ENCODE measurements at regions not wholly inside any gene's neighbourhood (a gene's known extent, or its start where the extent isn't known, plus 50 kb on each side); places are given as distances from the start of the nearest gene placed in this dataset.
"Not testable (repeated sequence)": the region's sequence is repeated elsewhere in the genome, so short reads cannot be mapped to it uniquely, and the experiment has no call there.

DNA sequence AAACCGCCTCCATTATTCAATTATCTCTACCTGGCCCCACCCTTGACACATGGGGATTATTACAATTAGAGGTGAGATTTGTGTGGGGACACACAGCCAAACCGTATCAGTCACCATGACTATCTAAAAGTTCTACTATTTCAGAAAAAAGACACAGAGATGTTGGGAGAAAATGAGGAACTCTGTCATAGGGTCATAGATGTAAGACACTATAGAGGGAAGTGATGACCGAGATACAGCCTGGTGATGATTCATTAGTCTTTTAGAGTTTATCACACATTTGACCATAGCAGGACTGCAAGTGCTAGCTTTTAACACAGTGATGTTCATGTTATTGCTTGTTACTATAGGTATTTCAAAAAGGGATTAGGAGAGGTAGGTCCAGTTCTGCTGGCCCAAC, 357.0 kb upstream of the AADAT start:
- FAIRE-seq (no peak), DNase-seq (ENCODE audit: low read depth, low spot score) (no peak)
- no peaks in the 10 kb centered on the region for H3K79me2 ChIP-seq (ENCODE audit: control insufficient read depth, insufficient read depth, low read length)
- no peaks in the 10 kb centered on the region for H3K36me3 ChIP-seq (ENCODE audit: control insufficient read depth in 2 of 2, extremely low read depth in 1 of 2, insufficient read depth in 2 of 2, low read length in 2 of 2)
- no peak overlapping the region for H3K4me2 ChIP-seq (ENCODE audit: control insufficient read depth, extremely low read depth, insufficient read depth, low read depth, low read length)
- no peak overlapping the region for H2AFZ ChIP-seq (ENCODE audit: control insufficient read depth, low read length)
- no peak overlapping the region for H3K4me3 ChIP-seq (ENCODE audit: control insufficient read depth in 2 of 3, extremely low read depth in 1 of 3, insufficient read depth in 2 of 3, low read depth in 1 of 3, low read length in 3 of 3)
- dilution Hi-C loops (cut with MboI; ENCODE audit: extremely low pct_ligation_motif_present, low sequenced_read_pairs) = no loop called here
- no peak overlapping the region for H3K9ac ChIP-seq (ENCODE audit: control insufficient read depth, extremely low read depth, insufficient read depth, low read length)
- H3K27ac ChIP-seq (ENCODE audit: control insufficient read depth, insufficient read depth, low read length) = no peak overlapping the region
- no peaks in the 10 kb centered on the region for H3K9me3 ChIP-seq (ENCODE audit: control insufficient read depth, low read depth, low read length)
- H3K4me1 ChIP-seq (ENCODE audit: control insufficient read depth, extremely low read depth, insufficient read depth, low read length) = no peaks in the 10 kb centered on the region
- H4K20me1 ChIP-seq (ENCODE audit: control insufficient read depth, extremely low read depth, insufficient read depth, low read length) = no peaks in the 10 kb centered on the region
- H3K27me3 ChIP-seq (ENCODE audit: control insufficient read depth, extremely low read depth, insufficient read depth, low read length) = no peaks in the 10 kb centered on the region
- no peak for TF ChIP-seq EZH2 (IDR thresholded peaks at IDR 0.05; ENCODE audit: low read length)
- TF ChIP-seq, protein P1, sequence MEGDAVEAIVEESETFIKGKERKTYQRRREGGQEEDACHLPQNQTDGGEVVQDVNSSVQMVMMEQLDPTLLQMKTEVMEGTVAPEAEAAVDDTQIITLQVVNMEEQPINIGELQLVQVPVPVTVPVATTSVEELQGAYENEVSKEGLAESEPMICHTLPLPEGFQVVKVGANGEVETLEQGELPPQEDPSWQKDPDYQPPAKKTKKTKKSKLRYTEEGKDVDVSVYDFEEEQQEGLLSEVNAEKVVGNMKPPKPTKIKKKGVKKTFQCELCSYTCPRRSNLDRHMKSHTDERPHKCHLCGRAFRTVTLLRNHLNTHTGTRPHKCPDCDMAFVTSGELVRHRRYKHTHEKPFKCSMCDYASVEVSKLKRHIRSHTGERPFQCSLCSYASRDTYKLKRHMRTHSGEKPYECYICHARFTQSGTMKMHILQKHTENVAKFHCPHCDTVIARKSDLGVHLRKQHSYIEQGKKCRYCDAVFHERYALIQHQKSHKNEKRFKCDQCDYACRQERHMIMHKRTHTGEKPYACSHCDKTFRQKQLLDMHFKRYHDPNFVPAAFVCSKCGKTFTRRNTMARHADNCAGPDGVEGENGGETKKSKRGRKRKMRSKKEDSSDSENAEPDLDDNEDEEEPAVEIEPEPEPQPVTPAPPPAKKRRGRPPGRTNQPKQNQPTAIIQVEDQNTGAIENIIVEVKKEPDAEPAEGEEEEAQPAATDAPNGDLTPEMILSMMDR (optimal IDR thresholded peaks at IDR 0.05 in 1 of 3, IDR thresholded peaks at IDR 0.05 in 1 of 3, conservative IDR thresholded peaks at IDR 0.05 in 1 of 3; ENCODE audit: extremely low read depth in 1 of 3, insufficient read depth in 2 of 3, low read length in 3 of 3) = no peak
- no peaks in the 10 kb centered on the region for H3K9me1 ChIP-seq (ENCODE audit: control insufficient read depth, extremely low read depth, insufficient read depth, low read length)

DNA sequence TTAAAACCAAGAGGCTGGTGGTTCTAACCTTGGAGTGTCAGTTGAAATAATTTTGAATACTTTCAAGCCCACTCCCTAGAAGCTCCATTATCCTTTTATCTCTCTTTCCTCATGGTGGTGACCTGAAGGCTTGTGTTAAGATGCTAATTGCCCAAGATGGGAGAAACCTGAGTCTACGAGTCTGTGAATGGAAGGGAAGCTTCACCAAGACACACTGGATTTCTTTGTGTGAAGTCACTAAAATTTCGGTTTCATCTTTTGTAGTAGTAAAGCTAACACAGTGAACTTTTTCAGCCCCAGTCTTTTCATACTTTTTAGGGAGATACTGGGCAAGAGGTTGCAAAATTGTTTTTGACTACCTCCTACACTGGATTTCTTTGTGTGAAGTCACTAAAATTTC, 351.4 kb upstream of the AADAT start:
- FAIRE-seq; H3K36me3 ChIP-seq (ENCODE audit: control insufficient read depth in 2 of 2, extremely low read depth in 1 of 2, insufficient read depth in 2 of 2, low read length in 2 of 2); H3K9me3 ChIP-seq (ENCODE audit: control insufficient read depth, low read depth, low read length); H3K9ac ChIP-seq (ENCODE audit: control insufficient read depth, extremely low read depth, insufficient read depth, low read length); H3K4me2 ChIP-seq (ENCODE audit: control insufficient read depth, extremely low read depth, insufficient read depth, low read depth, low read length); DNase-seq (ENCODE audit: low read depth, low spot score); H3K79me2 ChIP-seq (ENCODE audit: control insufficient read depth, insufficient read depth, low read length); H4K20me1 ChIP-seq (ENCODE audit: control insufficient read depth, extremely low read depth, insufficient read depth, low read length); H3K9me1 ChIP-seq (ENCODE audit: control insufficient read depth, extremely low read depth, insufficient read depth, low read length); dilution Hi-C loops (cut with MboI; ENCODE audit: extremely low pct_ligation_motif_present, low sequenced_read_pairs); H2AFZ ChIP-seq (ENCODE audit: control insufficient read depth, low read length); H3K4me1 ChIP-seq (ENCODE audit: control insufficient read depth, extremely low read depth, insufficient read depth, low read length); H3K4me3 ChIP-seq (ENCODE audit: control insufficient read depth in 2 of 3, extremely low read depth in 1 of 3, insufficient read depth in 2 of 3, low read depth in 1 of 3, low read length in 3 of 3); H3K27ac ChIP-seq (ENCODE audit: control insufficient read depth, insufficient read depth, low read length); H3K27me3 ChIP-seq (ENCODE audit: control insufficient read depth, extremely low read depth, insufficient read depth, low read length): not testable (repeated sequence)

DNA sequence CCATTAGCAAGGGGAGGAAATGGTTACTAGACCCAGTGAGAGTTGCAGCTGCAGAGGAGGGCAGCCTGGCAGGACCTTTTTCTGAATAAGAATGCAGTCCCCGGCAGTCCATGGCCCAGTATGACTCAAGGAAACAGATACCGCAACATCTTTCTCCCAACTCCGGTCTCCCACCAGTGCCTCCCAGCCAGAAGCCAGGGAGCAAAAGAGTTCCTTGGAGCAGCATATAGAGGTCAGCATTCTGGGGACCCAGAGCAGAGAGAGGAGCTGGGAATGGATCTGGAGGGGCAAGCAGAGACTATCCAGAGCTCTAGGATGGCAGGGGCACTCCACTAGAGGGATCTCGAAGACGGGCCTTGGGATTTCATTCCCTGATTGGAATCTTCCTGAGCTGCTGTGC, 339.2 kb upstream of the AADAT start:
- Histone ChIP-seq H3K4me1 (ENCODE audit: control insufficient read depth, extremely low read depth, insufficient read depth, low read length) (no peaks in the 10 kb centered on the region), H3K9me1 (ENCODE audit: control insufficient read depth, extremely low read depth, insufficient read depth, low read length) (no peaks in the 10 kb centered on the region), H3K79me2 (ENCODE audit: control insufficient read depth, insufficient read depth, low read length) (no peaks in the 10 kb centered on the region), H2AFZ (ENCODE audit: control insufficient read depth, low read length) (no peak overlapping the region), H3K27ac (ENCODE audit: control insufficient read depth, insufficient read depth, low read length) (no peak overlapping the region), H3K4me3 (ENCODE audit: control insufficient read depth in 2 of 3, extremely low read depth in 1 of 3, insufficient read depth in 2 of 3, low read depth in 1 of 3, low read length in 3 of 3) (no peak overlapping the region), H3K4me2 (ENCODE audit: control insufficient read depth, extremely low read depth, insufficient read depth, low read depth, low read length) (no peak overlapping the region), H4K20me1 (ENCODE audit: control insufficient read depth, extremely low read depth, insufficient read depth, low read length) (no peaks in the 10 kb centered on the region), H3K9ac (ENCODE audit: control insufficient read depth, extremely low read depth, insufficient read depth, low read length) (no peak overlapping the region), H3K27me3 (ENCODE audit: control insufficient read depth, extremely low read depth, insufficient read depth, low read length) (no peaks in the 10 kb centered on the region), H3K36me3 (ENCODE audit: control insufficient read depth in 2 of 2, extremely low read depth in 1 of 2, insufficient read depth in 2 of 2, low read length in 2 of 2) (no peaks in the 10 kb centered on the region), H3K9me3 (ENCODE audit: control insufficient read depth, low read depth, low read length) (no peaks in the 10 kb centered on the region)
- no peak for TF ChIP-seq EZH2 (IDR thresholded peaks at IDR 0.05; ENCODE audit: low read length)
- TF ChIP-seq, protein P1 (optimal IDR thresholded peaks at IDR 0.05 in 1 of 3, IDR thresholded peaks at IDR 0.05 in 1 of 3, conservative IDR thresholded peaks at IDR 0.05 in 1 of 3; ENCODE audit: extremely low read depth in 1 of 3, insufficient read depth in 2 of 3, low read length in 3 of 3) = no peak
- DNase-seq (ENCODE audit: low read depth, low spot score) (no peak), FAIRE-seq (no peak)
- dilution Hi-C loops (cut with MboI; ENCODE audit: extremely low pct_ligation_motif_present, low sequenced_read_pairs) = no loop called here
